ENCODE measurements at regions not wholly inside any gene's neighbourhood (a gene's known extent, or its start where the extent isn't known, plus 50 kb on each side); places are given as distances from the start of the nearest gene placed in this dataset.

GRCh38 chr1:105294838-105295237, 1545.1 kb downstream of the AMY1C start:
- TF ChIP-seq POLR2A (IDR thresholded peaks at IDR 0.05) (no peak), CTCF (IDR thresholded peaks at IDR 0.05) (no peak)
